ENCODE measurements at regions not wholly inside any gene's neighbourhood (a gene's known extent, or its start where the extent isn't known, plus 50 kb on each side); places are given as distances from the start of the nearest gene placed in this dataset.

- Histone ChIP-seq H3K27ac (ENCODE audit: low read length) (no peak overlapping the region), H3K4me1 (ENCODE audit: control insufficient read depth, low read depth, low read length) (no peaks in the 10 kb centered on the region), H3K4me3 (ENCODE audit: low read length) (no peak overlapping the region), H3K9ac (ENCODE audit: low read length) (no peak overlapping the region), H3K36me3 (ENCODE audit: control insufficient read depth, low read depth, low read length) (no peaks in the 10 kb centered on the region), H3K27me3 (ENCODE audit: control insufficient read depth, insufficient read depth, low read length) (no peaks in the 10 kb centered on the region), H3K9me3 (ENCODE audit: control insufficient read depth, low read depth, low read length) (no peaks in the 10 kb centered on the region)
Measured at GRCh38 chr4:136946307-136946907, 585.9 kb downstream of the PCDH18 start.

- Histone ChIP-seq H3K36me3 (ENCODE audit: control insufficient read depth, low read depth, low read length) (no peaks in the 10 kb centered on the region), H3K9ac (ENCODE audit: low read length) (no peak overlapping the region), H3K4me3 (ENCODE audit: low read length) (no peak overlapping the region), H3K27me3 (ENCODE audit: control insufficient read depth, insufficient read depth, low read length) (no peaks in the 10 kb centered on the region), H3K4me1 (ENCODE audit: control insufficient read depth, low read depth, low read length) (no peaks in the 10 kb centered on the region), H3K9me3 (ENCODE audit: control insufficient read depth, low read depth, low read length) (no peaks in the 10 kb centered on the region), H3K27ac (ENCODE audit: low read length) (no peak overlapping the region)
Measured at GRCh38 chr4:136939781-136940180, 592.5 kb downstream of the PCDH18 start.

- Histone ChIP-seq H3K9ac (ENCODE audit: low read length) (no peak overlapping the region), H3K4me3 (ENCODE audit: low read length) (no peak overlapping the region), H3K27me3 (ENCODE audit: control insufficient read depth, insufficient read depth, low read length) (no peaks in the 10 kb centered on the region), H3K36me3 (ENCODE audit: control insufficient read depth, low read depth, low read length) (no peaks in the 10 kb centered on the region), H3K9me3 (ENCODE audit: control insufficient read depth, low read depth, low read length) (no peaks in the 10 kb centered on the region), H3K4me1 (ENCODE audit: control insufficient read depth, low read depth, low read length) (no peaks in the 10 kb centered on the region), H3K27ac (ENCODE audit: low read length) (no peak overlapping the region)
Measured at GRCh38 chr4:136935871-136936270, 596.4 kb downstream of the PCDH18 start.

- Histone ChIP-seq H3K27me3 (ENCODE audit: control insufficient read depth, insufficient read depth, low read length) (no peaks in the 10 kb centered on the region), H3K9ac (ENCODE audit: low read length) (no peak overlapping the region)
Measured at GRCh38 chr4:136935305-136935704, 597.0 kb downstream of the PCDH18 start.

GRCh38 chr4:136934601-136935000, 597.7 kb downstream of the PCDH18 start:
- no peaks in the 10 kb centered on the region for H3K9me3 ChIP-seq (ENCODE audit: control insufficient read depth, low read depth, low read length)
- no peak overlapping the region for H3K4me3 ChIP-seq (ENCODE audit: low read length)
- no peaks in the 10 kb centered on the region for H3K4me1 ChIP-seq (ENCODE audit: control insufficient read depth, low read depth, low read length)
- H3K27ac ChIP-seq (ENCODE audit: low read length): no peak overlapping the region
- no peaks in the 10 kb centered on the region for H3K36me3 ChIP-seq (ENCODE audit: control insufficient read depth, low read depth, low read length)
- H3K9ac ChIP-seq (ENCODE audit: low read length): no peak overlapping the region
- no peaks in the 10 kb centered on the region for H3K27me3 ChIP-seq (ENCODE audit: control insufficient read depth, insufficient read depth, low read length)

More at GRCh38 chr4:136935305-136935704, 597.0 kb downstream of the PCDH18 start:
- Histone ChIP-seq H3K4me3 (ENCODE audit: low read length) (no peak overlapping the region), H3K4me1 (ENCODE audit: control insufficient read depth, low read depth, low read length) (no peaks in the 10 kb centered on the region), H3K9me3 (ENCODE audit: control insufficient read depth, low read depth, low read length) (no peaks in the 10 kb centered on the region), H3K36me3 (ENCODE audit: control insufficient read depth, low read depth, low read length) (no peaks in the 10 kb centered on the region), H3K27ac (ENCODE audit: low read length) (no peak overlapping the region)

GRCh38 chr4:136931781-136932180, 600.5 kb downstream of the PCDH18 start:
- Histone ChIP-seq H3K9me3 (ENCODE audit: control insufficient read depth, low read depth, low read length) (no peaks in the 10 kb centered on the region), H3K4me1 (ENCODE audit: control insufficient read depth, low read depth, low read length) (no peaks in the 10 kb centered on the region), H3K9ac (ENCODE audit: low read length) (no peak overlapping the region), H3K27ac (ENCODE audit: low read length) (no peak overlapping the region), H3K36me3 (ENCODE audit: control insufficient read depth, low read depth, low read length) (no peaks in the 10 kb centered on the region), H3K4me3 (ENCODE audit: low read length) (no peak overlapping the region), H3K27me3 (ENCODE audit: control insufficient read depth, insufficient read depth, low read length) (no peaks in the 10 kb centered on the region)

GRCh38 chr4:136928957-136929411, 603.3 kb downstream of the PCDH18 start:
- no peaks in the 10 kb centered on the region for H3K36me3 ChIP-seq (ENCODE audit: control insufficient read depth, low read depth, low read length)
- H3K27me3 ChIP-seq (ENCODE audit: control insufficient read depth, insufficient read depth, low read length): no peaks in the 10 kb centered on the region
- no peak overlapping the region for H3K9ac ChIP-seq (ENCODE audit: low read length)
- no peak overlapping the region for H3K4me3 ChIP-seq (ENCODE audit: low read length)
- no peaks in the 10 kb centered on the region for H3K9me3 ChIP-seq (ENCODE audit: control insufficient read depth, low read depth, low read length)
- H3K4me1 ChIP-seq (ENCODE audit: control insufficient read depth, low read depth, low read length): no peaks in the 10 kb centered on the region
- no peak overlapping the region for H3K27ac ChIP-seq (ENCODE audit: low read length)

GRCh38 chr4:136927172-136927571, 605.1 kb downstream of the PCDH18 start:
- no peak overlapping the region for H3K27ac ChIP-seq (ENCODE audit: low read length)
- no peak overlapping the region for H3K4me3 ChIP-seq (ENCODE audit: low read length)
- no peaks in the 10 kb centered on the region for H3K4me1 ChIP-seq (ENCODE audit: control insufficient read depth, low read depth, low read length)
- no peak overlapping the region for H3K9ac ChIP-seq (ENCODE audit: low read length)
- no peaks in the 10 kb centered on the region for H3K27me3 ChIP-seq (ENCODE audit: control insufficient read depth, insufficient read depth, low read length)
- H3K9me3 ChIP-seq (ENCODE audit: control insufficient read depth, low read depth, low read length): no peaks in the 10 kb centered on the region
- H3K36me3 ChIP-seq (ENCODE audit: control insufficient read depth, low read depth, low read length): no peaks in the 10 kb centered on the region

- no peak overlapping the region for H3K4me3 ChIP-seq (ENCODE audit: low read length)
- H3K27me3 ChIP-seq (ENCODE audit: control insufficient read depth, insufficient read depth, low read length): no peaks in the 10 kb centered on the region
- no peaks in the 10 kb centered on the region for H3K9me3 ChIP-seq (ENCODE audit: control insufficient read depth, low read depth, low read length)
- no peaks in the 10 kb centered on the region for H3K36me3 ChIP-seq (ENCODE audit: control insufficient read depth, low read depth, low read length)
- no peak overlapping the region for H3K9ac ChIP-seq (ENCODE audit: low read length)
- H3K27ac ChIP-seq (ENCODE audit: low read length): no peak overlapping the region
- no peaks in the 10 kb centered on the region for H3K4me1 ChIP-seq (ENCODE audit: control insufficient read depth, low read depth, low read length)
Measured at GRCh38 chr4:136925203-136925602, 607.1 kb downstream of the PCDH18 start.

- H3K36me3 ChIP-seq (ENCODE audit: control insufficient read depth, low read depth, low read length): no peaks in the 10 kb centered on the region
Measured at GRCh38 chr4:136922066-136922465, 610.2 kb downstream of the PCDH18 start.

GRCh38 chr4:136920092-136920881, 612.0 kb downstream of the PCDH18 start:
- H3K27me3 ChIP-seq (ENCODE audit: control insufficient read depth, insufficient read depth, low read length): no peaks in the 10 kb centered on the region
- no peaks in the 10 kb centered on the region for H3K4me1 ChIP-seq (ENCODE audit: control insufficient read depth, low read depth, low read length)
- no peak overlapping the region for H3K4me3 ChIP-seq (ENCODE audit: low read length)
- no peaks in the 10 kb centered on the region for H3K36me3 ChIP-seq (ENCODE audit: control insufficient read depth, low read depth, low read length)
- H3K9ac ChIP-seq (ENCODE audit: low read length): no peak overlapping the region
- H3K27ac ChIP-seq (ENCODE audit: low read length): no peak overlapping the region
- no peaks in the 10 kb centered on the region for H3K9me3 ChIP-seq (ENCODE audit: control insufficient read depth, low read depth, low read length)

More at GRCh38 chr4:136922066-136922465, 610.2 kb downstream of the PCDH18 start:
- H3K4me1 ChIP-seq (ENCODE audit: control insufficient read depth, low read depth, low read length): no peaks in the 10 kb centered on the region
- no peaks in the 10 kb centered on the region for H3K9me3 ChIP-seq (ENCODE audit: control insufficient read depth, low read depth, low read length)
- no peak overlapping the region for H3K9ac ChIP-seq (ENCODE audit: low read length)
- H3K4me3 ChIP-seq (ENCODE audit: low read length): no peak overlapping the region
- no peaks in the 10 kb centered on the region for H3K27me3 ChIP-seq (ENCODE audit: control insufficient read depth, insufficient read depth, low read length)
- no peak overlapping the region for H3K27ac ChIP-seq (ENCODE audit: low read length)

GRCh38 chr4:136918772-136919171, 613.5 kb downstream of the PCDH18 start:
- Histone ChIP-seq H3K4me3 (ENCODE audit: low read length) (no peak overlapping the region), H3K4me1 (ENCODE audit: control insufficient read depth, low read depth, low read length) (no peaks in the 10 kb centered on the region), H3K27ac (ENCODE audit: low read length) (no peak overlapping the region), H3K36me3 (ENCODE audit: control insufficient read depth, low read depth, low read length) (no peaks in the 10 kb centered on the region), H3K9ac (ENCODE audit: low read length) (no peak overlapping the region), H3K9me3 (ENCODE audit: control insufficient read depth, low read depth, low read length) (no peaks in the 10 kb centered on the region), H3K27me3 (ENCODE audit: control insufficient read depth, insufficient read depth, low read length) (no peaks in the 10 kb centered on the region)
